ENCODE measurements at regions not wholly inside any gene's neighbourhood (a gene's known extent, or its start where the extent isn't known, plus 50 kb on each side); places are given as distances from the start of the nearest gene placed in this dataset.

- no peak for DNase-seq
- no peaks in the 10 kb centered on the region for H3K36me3 ChIP-seq (ENCODE audit: low read depth)
- no peak overlapping the region for H3K27ac ChIP-seq
- 15 to 46% methylated on average over 1 of the region's 1 CpG for WGBS, 2 experiments (ENCODE audit: low coverage in 1 of 2, low lambda C conversion rate in 2 of 2, missing lambda C conversion rate in 2 of 2)
- no peak overlapping the region for H3K4me3 ChIP-seq
- H3K4me2 ChIP-seq (ENCODE audit: unreplicated experiment) = no peak overlapping the region
- H2AFZ ChIP-seq = no peak overlapping the region
- in situ Hi-C loops (cut with MboI) = no loop called here
- H3K9me2 ChIP-seq (ENCODE audit: insufficient read depth) = no peaks in the 10 kb centered on the region
- H3K4me1 ChIP-seq (ENCODE audit: insufficient read depth) = no peaks in the 10 kb centered on the region
- H3K9me3 ChIP-seq (ENCODE audit: low read depth) = no peaks in the 10 kb centered on the region
- H3K27me3 ChIP-seq (replicated peaks; ENCODE audit: insufficient read depth) = peaks cover 4% of the 10 kb centered on the region
- no peaks in the 10 kb centered on the region for H4K20me1 ChIP-seq (ENCODE audit: insufficient read depth)
- H3K79me2 ChIP-seq (ENCODE audit: insufficient read depth) = no peaks in the 10 kb centered on the region
- H3K9ac ChIP-seq = no peak overlapping the region
- H3F3A ChIP-seq (ENCODE audit: insufficient read depth) = no peaks in the 10 kb centered on the region
- TF ChIP-seq EZH2 (IDR thresholded peaks at IDR 0.05; ENCODE audit: insufficient read depth, poor library complexity, severe bottlenecking) (no peak), EZH2phosphoT487 (IDR thresholded peaks at IDR 0.05; ENCODE audit: insufficient read depth, low read depth) (no peak)
Observed at GRCh38 chr2:175536059-175536458, 354.5 kb upstream of the ATP5MC3 start.

GRCh38 chr2:175535631-175536030 is 354.1 kb upstream of the ATP5MC3 start:
- H3K79me2 ChIP-seq (ENCODE audit: insufficient read depth) = no peaks in the 10 kb centered on the region
- H3K36me3 ChIP-seq (ENCODE audit: low read depth) = no peaks in the 10 kb centered on the region
- H3K9ac ChIP-seq = no peak overlapping the region
- no peaks in the 10 kb centered on the region for H3K9me3 ChIP-seq (ENCODE audit: low read depth)
- DNase-seq = no peak
- no peak overlapping the region for H2AFZ ChIP-seq
- H3F3A ChIP-seq (ENCODE audit: insufficient read depth) = no peaks in the 10 kb centered on the region
- H3K9me2 ChIP-seq (ENCODE audit: insufficient read depth) = no peaks in the 10 kb centered on the region
- in situ Hi-C loops (cut with MboI) = no loop called here
- no peaks in the 10 kb centered on the region for H4K20me1 ChIP-seq (ENCODE audit: insufficient read depth)
- WGBS, 2 experiments (ENCODE audit: low coverage in 1 of 2, low lambda C conversion rate in 2 of 2, missing lambda C conversion rate in 2 of 2) = 57 to 63% methylated on average over 4 of the region's 4 CpGs
- peaks cover 4% of the 10 kb centered on the region for H3K27me3 ChIP-seq (replicated peaks; ENCODE audit: insufficient read depth)
- H3K4me2 ChIP-seq (ENCODE audit: unreplicated experiment) = no peak overlapping the region
- no peaks in the 10 kb centered on the region for H3K4me1 ChIP-seq (ENCODE audit: insufficient read depth)
- H3K4me3 ChIP-seq = no peak overlapping the region
- TF ChIP-seq EZH2phosphoT487 (IDR thresholded peaks at IDR 0.05; ENCODE audit: insufficient read depth, low read depth) = no peak
- TF ChIP-seq EZH2 (IDR thresholded peaks at IDR 0.05; ENCODE audit: insufficient read depth, poor library complexity, severe bottlenecking) = no peak
- no peak overlapping the region for H3K27ac ChIP-seq

- no peak overlapping the region for H3K4me2 ChIP-seq (ENCODE audit: unreplicated experiment)
- H3K27me3 ChIP-seq (replicated peaks; ENCODE audit: insufficient read depth) = no peaks in the 10 kb centered on the region
- TF ChIP-seq EZH2 (IDR thresholded peaks at IDR 0.05; ENCODE audit: insufficient read depth, poor library complexity, severe bottlenecking) (no peak), EZH2phosphoT487 (IDR thresholded peaks at IDR 0.05; ENCODE audit: insufficient read depth, low read depth) (no peak)
- H2AFZ ChIP-seq = no peak overlapping the region
- no peaks in the 10 kb centered on the region for H3K79me2 ChIP-seq (ENCODE audit: insufficient read depth)
- no peak overlapping the region for H3K27ac ChIP-seq
- no peak overlapping the region for H3K9ac ChIP-seq
- 13 to 14% methylated on average over 1 of the region's 1 CpG for WGBS, 2 experiments (ENCODE audit: low coverage in 1 of 2, low lambda C conversion rate in 2 of 2, missing lambda C conversion rate in 2 of 2)
- H3K36me3 ChIP-seq (ENCODE audit: low read depth) = no peaks in the 10 kb centered on the region
- no peaks in the 10 kb centered on the region for H4K20me1 ChIP-seq (ENCODE audit: insufficient read depth)
- DNase-seq = no peak
- no peaks in the 10 kb centered on the region for H3K9me3 ChIP-seq (ENCODE audit: low read depth)
- H3K4me3 ChIP-seq = no peak overlapping the region
- no peaks in the 10 kb centered on the region for H3F3A ChIP-seq (ENCODE audit: insufficient read depth)
- H3K9me2 ChIP-seq (ENCODE audit: insufficient read depth) = no peaks in the 10 kb centered on the region
- in situ Hi-C loops (cut with MboI) = no loop called here
- no peaks in the 10 kb centered on the region for H3K4me1 ChIP-seq (ENCODE audit: insufficient read depth)
Observed at GRCh38 chr2:175525975-175526374, 344.5 kb upstream of the ATP5MC3 start.

GRCh38 chr2:175523001-175523400 is 341.5 kb upstream of the ATP5MC3 start:
- no peak overlapping the region for H3K27ac ChIP-seq
- no peaks in the 10 kb centered on the region for H4K20me1 ChIP-seq (ENCODE audit: insufficient read depth)
- no peaks in the 10 kb centered on the region for H3K27me3 ChIP-seq (replicated peaks; ENCODE audit: insufficient read depth)
- no peak overlapping the region for H2AFZ ChIP-seq
- no peaks in the 10 kb centered on the region for H3K9me3 ChIP-seq (ENCODE audit: low read depth)
- H3K36me3 ChIP-seq (ENCODE audit: low read depth) = no peaks in the 10 kb centered on the region
- WGBS, 2 experiments (ENCODE audit: low coverage in 1 of 2, low lambda C conversion rate in 2 of 2, missing lambda C conversion rate in 2 of 2) = 49 to 53% methylated on average over 2 of the region's 2 CpGs
- no peak overlapping the region for H3K9ac ChIP-seq
- H3K4me2 ChIP-seq (ENCODE audit: unreplicated experiment) = no peak overlapping the region
- no peaks in the 10 kb centered on the region for H3K4me1 ChIP-seq (ENCODE audit: insufficient read depth)
- DNase-seq = no peak
- in situ Hi-C loops (cut with MboI) = no loop called here
- H3K4me3 ChIP-seq = no peak overlapping the region
- TF ChIP-seq EZH2 (IDR thresholded peaks at IDR 0.05; ENCODE audit: insufficient read depth, poor library complexity, severe bottlenecking) = no peak
- no peak for TF ChIP-seq EZH2phosphoT487 (IDR thresholded peaks at IDR 0.05; ENCODE audit: insufficient read depth, low read depth)
- H3F3A ChIP-seq (ENCODE audit: insufficient read depth) = no peaks in the 10 kb centered on the region
- H3K9me2 ChIP-seq (ENCODE audit: insufficient read depth) = no peaks in the 10 kb centered on the region
- no peaks in the 10 kb centered on the region for H3K79me2 ChIP-seq (ENCODE audit: insufficient read depth)

GRCh38 chr2:175518206-175518605 is 336.7 kb upstream of the ATP5MC3 start:
- no peaks in the 10 kb centered on the region for H3K79me2 ChIP-seq (ENCODE audit: insufficient read depth)
- no peak overlapping the region for H2AFZ ChIP-seq
- TF ChIP-seq EZH2phosphoT487 (IDR thresholded peaks at IDR 0.05; ENCODE audit: insufficient read depth, low read depth) = no peak
- no peaks in the 10 kb centered on the region for H3K9me3 ChIP-seq (ENCODE audit: low read depth)
- H4K20me1 ChIP-seq (ENCODE audit: insufficient read depth) = no peaks in the 10 kb centered on the region
- H3K27ac ChIP-seq = no peak overlapping the region
- H3K27me3 ChIP-seq (replicated peaks; ENCODE audit: insufficient read depth) = no peaks in the 10 kb centered on the region
- no peak for DNase-seq
- no peaks in the 10 kb centered on the region for H3K9me2 ChIP-seq (ENCODE audit: insufficient read depth)
- no peak overlapping the region for H3K4me2 ChIP-seq (ENCODE audit: unreplicated experiment)
- H3F3A ChIP-seq (ENCODE audit: insufficient read depth) = no peaks in the 10 kb centered on the region
- no peak overlapping the region for H3K4me3 ChIP-seq
- no peak overlapping the region for H3K9ac ChIP-seq
- no peaks in the 10 kb centered on the region for H3K4me1 ChIP-seq (ENCODE audit: insufficient read depth)
- in situ Hi-C loops (cut with MboI) = no loop called here
- 21 to 29% methylated on average over 3 of the region's 3 CpGs for WGBS, 2 experiments (ENCODE audit: low coverage in 1 of 2, low lambda C conversion rate in 2 of 2, missing lambda C conversion rate in 2 of 2)
- H3K36me3 ChIP-seq (ENCODE audit: low read depth) = no peaks in the 10 kb centered on the region

All from GM23248 (cell line).